Osteoblast (primary cell): ENCODE measurements at regions not wholly inside any gene's neighbourhood (a gene's known extent, or its start where the extent isn't known, plus 50 kb on each side); places are given as distances from the start of the nearest gene placed in this dataset.

Experiments
- DNase-seq: peaks from one replicate; pipeline ENCODE4 v3.0.0; 2011; ENCODE audit warnings: low spot score, mixed read lengths; ENCODE audit not compliant: insufficient read length; ENCODE audit errors: missing footprints
- H2AFZ ChIP-seq: 2 replicates; pipeline ENCODE4 v1.6.0; 2011; ENCODE audit warnings: mild to moderate bottlenecking, low read length
- H3K27ac ChIP-seq: 2 replicates; pipeline ENCODE4 v1.5.1; 2011; ENCODE audit warnings: mild to moderate bottlenecking, low read depth, low read length, moderate library complexity
- H3K27me3 ChIP-seq: 2 replicates; pipeline ENCODE4 v1.6.0; 2012; ENCODE audit warnings: mild to moderate bottlenecking, control low read depth, inconsistent platforms, low read length, moderate library complexity; ENCODE audit not compliant: insufficient read depth
- H3K36me3 ChIP-seq: 2 replicates; pipeline ENCODE4 v1.5.1; 2011; ENCODE audit warnings: mild to moderate bottlenecking, low read length, control low read depth, moderate library complexity; ENCODE audit not compliant: insufficient read depth
- H3K4me1 ChIP-seq: 2 replicates; pipeline ENCODE4 v1.5.1; 2011; ENCODE audit warnings: mild to moderate bottlenecking, low read length, control low read depth, moderate library complexity; ENCODE audit not compliant: insufficient read depth
- H3K4me2 ChIP-seq: 2 replicates; pipeline ENCODE4 v1.6.0; 2011; ENCODE audit warnings: mild to moderate bottlenecking, low read length; ENCODE audit not compliant: insufficient read depth
- H3K4me3 ChIP-seq: fragments of 200-600 bp; sonication (generic); 3 replicates; pipeline ENCODE4 v1.5.1; 2012; ENCODE audit warnings: mild to moderate bottlenecking, low read length, inconsistent platforms; ENCODE audit not compliant: insufficient read depth
- H3K79me2 ChIP-seq: 2 replicates; pipeline ENCODE4 v1.6.0; 2012; ENCODE audit warnings: mild to moderate bottlenecking, low read length, control low read depth, inconsistent platforms; ENCODE audit not compliant: insufficient read depth
- H3K9me3 ChIP-seq: 2 replicates; pipeline ENCODE4 v1.5.1; 2011; ENCODE audit warnings: low read depth, low read length, control low read depth
- H4K20me1 ChIP-seq: 2 replicates; pipeline ENCODE4 v1.6.0; 2012; ENCODE audit warnings: mild to moderate bottlenecking, low read length, control low read depth; ENCODE audit not compliant: insufficient read depth
- TF ChIP-seq, protein P1 (sequence below): IDR thresholded peaks from 2 replicates; pipeline ENCODE4 v1.5.1; 2011; ENCODE audit warnings: mild to moderate bottlenecking, low read depth, low read length, moderate library complexity; ENCODE audit errors: extremely low read depth

DNA sequence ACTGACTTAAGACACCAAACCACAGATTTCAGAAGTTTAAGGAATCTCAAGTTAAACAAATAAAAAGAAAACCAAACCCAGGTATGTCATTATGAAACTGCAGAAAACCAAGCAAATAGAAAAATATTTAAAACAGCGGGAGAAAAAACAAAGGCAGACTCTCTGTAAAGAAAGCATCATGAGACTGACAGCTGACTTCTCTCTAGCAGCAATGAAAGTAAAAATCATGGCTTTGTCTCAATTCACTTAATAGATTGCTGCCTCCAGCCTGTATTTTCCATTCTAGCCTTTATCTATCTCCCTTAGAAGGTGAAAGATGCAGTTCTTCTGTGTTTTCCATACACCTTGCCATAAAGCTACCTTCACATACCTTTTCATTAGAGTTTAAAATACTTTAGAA is 131.1 kb upstream of the IPO5 start:
- no peak overlapping the region for H2AFZ ChIP-seq
- no peaks in the 10 kb centered on the region for H3K79me2 ChIP-seq
- H3K4me2 ChIP-seq: no peak overlapping the region
- no peaks in the 10 kb centered on the region for H3K4me1 ChIP-seq
- H4K20me1 ChIP-seq: no peaks in the 10 kb centered on the region
- no peak for DNase-seq
- H3K27ac ChIP-seq: no peak overlapping the region
- no peak overlapping the region for H3K4me3 ChIP-seq
- peaks cover 30% of the 10 kb centered on the region for H3K27me3 ChIP-seq
- no peaks in the 10 kb centered on the region for H3K9me3 ChIP-seq
- TF ChIP-seq, protein P1, sequence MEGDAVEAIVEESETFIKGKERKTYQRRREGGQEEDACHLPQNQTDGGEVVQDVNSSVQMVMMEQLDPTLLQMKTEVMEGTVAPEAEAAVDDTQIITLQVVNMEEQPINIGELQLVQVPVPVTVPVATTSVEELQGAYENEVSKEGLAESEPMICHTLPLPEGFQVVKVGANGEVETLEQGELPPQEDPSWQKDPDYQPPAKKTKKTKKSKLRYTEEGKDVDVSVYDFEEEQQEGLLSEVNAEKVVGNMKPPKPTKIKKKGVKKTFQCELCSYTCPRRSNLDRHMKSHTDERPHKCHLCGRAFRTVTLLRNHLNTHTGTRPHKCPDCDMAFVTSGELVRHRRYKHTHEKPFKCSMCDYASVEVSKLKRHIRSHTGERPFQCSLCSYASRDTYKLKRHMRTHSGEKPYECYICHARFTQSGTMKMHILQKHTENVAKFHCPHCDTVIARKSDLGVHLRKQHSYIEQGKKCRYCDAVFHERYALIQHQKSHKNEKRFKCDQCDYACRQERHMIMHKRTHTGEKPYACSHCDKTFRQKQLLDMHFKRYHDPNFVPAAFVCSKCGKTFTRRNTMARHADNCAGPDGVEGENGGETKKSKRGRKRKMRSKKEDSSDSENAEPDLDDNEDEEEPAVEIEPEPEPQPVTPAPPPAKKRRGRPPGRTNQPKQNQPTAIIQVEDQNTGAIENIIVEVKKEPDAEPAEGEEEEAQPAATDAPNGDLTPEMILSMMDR: no peak
- no peaks in the 10 kb centered on the region for H3K36me3 ChIP-seq

DNA sequence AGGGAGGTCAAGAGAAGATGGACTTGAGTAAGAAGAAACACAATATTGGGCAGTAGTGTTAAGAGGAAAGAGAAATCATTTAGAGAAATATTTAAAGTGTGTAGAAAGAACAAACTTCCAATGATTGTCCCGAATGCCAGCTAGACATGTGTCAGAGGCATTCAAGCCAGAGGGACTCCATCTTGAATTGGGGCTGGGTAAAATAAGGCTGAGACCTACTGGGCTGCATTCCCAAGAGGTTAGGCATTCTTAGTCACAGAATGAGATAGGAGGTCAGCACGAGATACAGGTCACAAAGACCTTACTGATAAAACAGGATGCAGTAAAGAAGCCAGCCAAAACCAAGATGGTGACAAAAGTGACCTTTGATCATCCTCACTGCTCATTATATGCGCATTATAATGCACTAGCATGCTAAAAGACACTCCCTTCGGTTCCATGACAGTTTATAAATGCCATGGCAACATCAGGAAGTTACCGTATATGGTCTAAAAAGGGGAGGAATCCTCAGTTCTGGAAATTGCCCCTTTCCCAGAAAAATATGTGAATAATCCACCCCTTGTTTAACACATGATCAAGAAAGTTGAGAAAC is 127.0 kb upstream of the IPO5 start:
- H3K4me2 ChIP-seq: no peak overlapping the region
- TF ChIP-seq, protein P1: no peak
- DNase-seq: no peak

GRCh38 chr13:97834250-97834649 is 119.2 kb upstream of the IPO5 start:
- Histone ChIP-seq H3K36me3 (no peaks in the 10 kb centered on the region), H3K27ac (no peak overlapping the region), H3K4me1 (no peaks in the 10 kb centered on the region), H4K20me1 (no peaks in the 10 kb centered on the region), H3K27me3 (peaks cover 18% of the 10 kb centered on the region), H3K4me2 (no peak overlapping the region), H3K79me2 (no peaks in the 10 kb centered on the region), H2AFZ (no peak overlapping the region), H3K9me3 (no peaks in the 10 kb centered on the region), H3K4me3 (no peak overlapping the region)
- DNase-seq: no peak
- TF ChIP-seq, protein P1: no peak

More for the DNA sequence above, 127.0 kb upstream of the IPO5 start:
- Histone ChIP-seq H3K27me3 (peaks cover 11% of the 10 kb centered on the region), H2AFZ (no peak overlapping the region), H4K20me1 (no peaks in the 10 kb centered on the region), H3K4me1 (no peaks in the 10 kb centered on the region), H3K9me3 (no peaks in the 10 kb centered on the region), H3K36me3 (no peaks in the 10 kb centered on the region), H3K79me2 (no peaks in the 10 kb centered on the region), H3K27ac (no peak overlapping the region), H3K4me3 (no peak overlapping the region)

DNA sequence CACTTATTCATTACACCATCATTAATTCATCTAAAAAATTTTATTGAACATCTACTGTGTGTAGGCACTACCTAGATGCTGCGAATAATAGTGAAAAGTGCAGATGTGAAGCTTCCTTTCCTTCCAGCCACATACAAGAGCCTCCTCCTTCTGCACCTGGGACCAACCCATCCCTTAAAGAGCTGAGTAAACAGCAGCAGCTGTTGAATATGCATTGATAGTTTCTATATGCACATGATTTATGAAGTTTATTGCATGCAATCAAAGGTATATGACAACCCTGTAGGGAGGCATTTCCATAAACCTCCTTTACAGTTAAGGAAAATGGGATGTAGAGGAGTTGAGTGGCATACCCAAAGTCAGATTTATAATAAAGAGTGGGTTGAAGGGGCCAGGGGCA is 110.3 kb upstream of the IPO5 start:
- TF ChIP-seq, protein P1: no peak
- H3K27ac ChIP-seq: no peak overlapping the region
- no peaks in the 10 kb centered on the region for H3K79me2 ChIP-seq
- no peak overlapping the region for H3K4me2 ChIP-seq
- no peaks in the 10 kb centered on the region for H3K36me3 ChIP-seq
- DNase-seq: no peak
- H3K27me3 ChIP-seq: peaks cover 37% of the 10 kb centered on the region
- no peak overlapping the region for H3K4me3 ChIP-seq
- no peaks in the 10 kb centered on the region for H3K9me3 ChIP-seq
- H4K20me1 ChIP-seq: no peaks in the 10 kb centered on the region
- no peak overlapping the region for H2AFZ ChIP-seq
- no peaks in the 10 kb centered on the region for H3K4me1 ChIP-seq
